IPS DF 4.7 (cell line): ENCODE measurements at regions not wholly inside any gene's neighbourhood (a gene's known extent, or its start where the extent isn't known, plus 50 kb on each side); places are given as distances from the start of the nearest gene placed in this dataset.

Source experiments
- DNase-seq: peaks from one replicate; pipeline ENCODE4 v3.0.0-alpha.2; 2013; ENCODE audit warnings: low spot score; ENCODE audit errors: extremely low read depth

GRCh38 chr17:79230576-79230975 lies 156.0 kb downstream of the ENGASE start:
- no peak for DNase-seq

DNA sequence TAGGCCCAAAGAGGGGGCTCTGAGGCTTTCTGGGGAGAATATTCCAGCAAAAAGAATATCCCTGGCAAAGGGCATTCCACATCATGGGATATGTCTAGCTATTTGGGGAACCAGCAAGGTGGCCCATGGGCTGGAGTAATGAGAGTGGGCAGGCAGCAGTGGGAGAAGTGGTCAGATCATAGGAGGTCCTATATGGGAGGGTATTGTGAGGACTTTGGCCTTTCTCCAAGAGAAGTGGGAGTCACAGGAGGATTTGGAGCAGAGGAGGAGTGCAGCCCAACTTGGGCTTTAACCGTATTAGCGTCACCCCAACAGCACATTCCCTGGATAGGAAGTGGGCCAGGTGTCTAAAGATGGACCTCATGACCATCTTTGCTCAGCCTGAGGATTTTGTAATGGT lies 151.4 kb downstream of the ENGASE start:
- DNase-seq: no peak

DNA sequence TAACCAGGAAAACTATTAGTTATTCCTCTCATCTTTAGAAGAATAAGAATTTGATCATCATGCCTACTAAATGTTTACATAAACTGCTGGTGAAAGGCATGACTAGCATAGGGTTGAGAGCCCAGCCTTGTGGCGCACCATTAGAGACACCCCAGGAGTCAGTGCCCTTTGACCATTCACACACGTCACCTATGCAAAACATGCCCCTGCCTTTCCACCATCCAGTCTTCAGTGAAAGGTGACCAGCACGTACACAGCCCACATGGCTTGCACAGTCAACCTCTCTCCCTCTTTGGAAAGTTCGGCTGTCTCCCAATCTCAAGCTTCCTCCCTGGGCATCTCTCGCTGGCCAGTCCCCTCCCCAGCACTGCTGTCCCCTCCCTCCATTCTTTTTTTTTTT lies 150.3 kb downstream of the ENGASE start:
- no peak for DNase-seq

DNA sequence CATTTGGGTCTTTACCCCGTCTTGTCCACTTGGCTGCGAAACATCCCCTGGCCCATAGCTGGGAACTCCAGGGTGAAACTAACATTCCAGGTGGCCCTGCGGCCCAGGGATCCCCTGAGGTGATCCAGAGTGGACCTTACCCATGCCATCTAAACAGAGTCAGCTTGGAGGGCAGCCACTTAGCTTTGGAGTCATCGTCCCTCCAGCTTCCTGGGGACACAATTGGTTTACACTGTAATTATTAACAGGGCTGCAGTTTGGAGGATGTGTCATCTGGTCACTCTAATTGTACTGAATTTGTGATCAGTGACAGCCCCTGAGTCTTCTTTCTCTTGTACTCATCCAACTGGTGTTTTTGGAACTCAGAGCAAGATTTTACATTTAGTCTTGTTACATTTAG lies 149.9 kb downstream of the ENGASE start:
- no peak for DNase-seq

- no peak for DNase-seq
These were observed 149.3 kb downstream of the ENGASE start for GRCh38 chr17:79223953-79224352.

DNA sequence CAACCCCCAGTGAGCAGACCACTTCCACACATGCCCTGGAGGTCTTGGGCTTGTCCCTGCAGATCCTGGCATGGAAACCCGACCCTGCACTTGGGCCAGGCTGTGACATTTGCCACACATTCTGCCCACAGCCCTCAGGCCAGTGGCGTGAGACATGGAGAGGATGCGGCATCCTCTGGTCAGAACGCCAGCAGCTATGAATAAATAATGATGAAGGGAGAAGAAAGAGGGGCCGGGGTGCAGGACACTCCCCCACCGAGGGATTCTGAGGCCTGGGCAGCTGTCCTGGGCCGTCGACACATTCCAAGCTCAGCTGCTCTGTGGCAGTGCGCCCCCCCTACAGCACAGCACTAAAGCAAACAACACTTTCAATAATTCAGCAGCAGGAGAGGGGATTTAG lies 148.8 kb downstream of the ENGASE start:
- DNase-seq: no peak

- no peak for DNase-seq
These were observed 147.0 kb downstream of the ENGASE start for GRCh38 chr17:79221597-79221996.

- no peak for DNase-seq
These were observed 146.2 kb downstream of the ENGASE start for GRCh38 chr17:79220713-79221291.

DNA sequence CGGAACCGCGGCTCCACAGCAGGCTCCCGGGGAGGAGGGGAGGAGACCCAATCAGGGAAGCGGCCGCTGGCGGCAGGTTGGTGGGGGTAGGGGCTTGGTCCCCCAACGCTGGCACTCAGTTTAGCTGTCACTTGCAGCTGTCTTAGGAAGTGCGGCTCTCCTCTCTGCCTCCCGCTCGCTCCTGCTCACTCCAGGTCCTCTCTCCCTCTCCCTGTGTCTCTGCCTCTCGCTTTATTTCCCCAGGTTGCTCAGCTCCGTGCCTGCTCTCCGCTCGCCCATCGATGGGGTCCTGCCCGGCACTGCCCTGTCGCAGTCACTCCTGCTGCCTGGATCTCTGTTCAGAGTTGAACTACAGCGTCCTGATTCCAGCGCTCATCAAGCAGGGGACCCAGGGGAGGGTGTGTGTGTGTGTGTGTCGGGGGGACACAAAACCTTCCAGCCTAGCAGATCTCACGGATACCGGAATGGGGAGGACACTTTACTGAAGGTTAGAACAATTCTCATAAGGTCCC lies 145.6 kb downstream of the ENGASE start:
- no peak for DNase-seq

DNA sequence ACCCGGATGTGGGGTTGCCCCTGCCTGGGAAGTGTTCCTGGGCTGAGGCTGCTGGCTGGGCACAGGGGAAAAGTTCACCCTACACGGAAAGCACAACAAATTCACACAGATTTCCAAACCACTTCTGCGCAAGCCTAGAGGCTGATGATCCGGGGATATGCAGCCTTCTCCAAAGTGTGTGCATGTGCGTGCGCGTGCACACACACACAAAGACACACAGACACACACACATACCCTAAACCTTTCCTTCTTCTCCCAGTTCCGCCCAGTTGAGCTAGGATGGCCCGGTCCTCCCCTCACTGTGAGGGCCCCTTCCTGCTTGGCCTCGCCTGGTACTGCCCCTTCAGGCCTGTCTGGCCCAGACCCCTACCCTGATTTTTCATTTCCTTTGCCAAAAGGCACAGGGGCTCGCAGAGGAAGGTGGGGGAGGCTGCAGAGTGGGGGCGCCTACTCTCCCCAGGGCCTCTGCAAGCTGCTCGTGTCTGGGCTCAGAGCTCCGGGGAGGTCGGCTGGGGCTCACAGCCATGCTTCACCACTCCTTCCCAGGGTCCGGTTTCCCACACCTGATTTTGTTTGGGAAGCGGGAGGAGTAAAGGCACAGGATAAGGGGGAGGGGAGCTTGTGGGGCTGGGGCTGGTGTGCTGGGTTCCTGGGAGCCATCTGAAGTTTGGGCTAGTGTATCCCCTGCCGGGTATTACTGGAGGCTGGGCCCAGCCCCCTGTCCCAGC lies 144.7 kb downstream of the ENGASE start:
- DNase-seq: no peak

GRCh38 chr17:79218825-79219200 lies 144.2 kb downstream of the ENGASE start:
- no peak for DNase-seq

- no peak for DNase-seq
These were observed 143.7 kb downstream of the ENGASE start for GRCh38 chr17:79218175-79218824.

- no peak for DNase-seq
These were observed 143.0 kb downstream of the ENGASE start for GRCh38 chr17:79217473-79218135.

DNA sequence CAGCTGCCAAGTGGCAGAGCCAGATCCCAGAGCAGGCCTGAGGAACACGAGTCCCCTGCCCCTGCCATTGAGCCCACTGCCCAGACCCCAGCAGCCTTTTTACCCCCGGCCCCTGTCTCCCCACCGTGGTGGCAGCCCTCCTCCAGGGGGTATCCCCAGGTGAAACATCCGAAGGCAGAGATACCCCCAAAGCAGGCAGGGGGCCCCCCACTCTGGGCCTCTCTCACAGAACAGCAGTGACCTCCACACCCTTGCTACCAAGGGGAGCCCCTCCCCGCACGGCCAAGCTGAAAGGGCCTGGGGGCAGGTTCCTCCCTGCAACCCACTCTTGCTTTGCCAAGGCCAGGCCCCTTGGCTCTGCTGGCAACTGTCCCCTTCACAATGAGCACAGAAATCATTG lies 142.2 kb downstream of the ENGASE start:
- no peak for DNase-seq

- no peak for DNase-seq
These were observed 141.8 kb downstream of the ENGASE start for GRCh38 chr17:79216391-79216790.

GRCh38 chr17:79215631-79216030 lies 141.0 kb downstream of the ENGASE start:
- DNase-seq: no peak

DNA sequence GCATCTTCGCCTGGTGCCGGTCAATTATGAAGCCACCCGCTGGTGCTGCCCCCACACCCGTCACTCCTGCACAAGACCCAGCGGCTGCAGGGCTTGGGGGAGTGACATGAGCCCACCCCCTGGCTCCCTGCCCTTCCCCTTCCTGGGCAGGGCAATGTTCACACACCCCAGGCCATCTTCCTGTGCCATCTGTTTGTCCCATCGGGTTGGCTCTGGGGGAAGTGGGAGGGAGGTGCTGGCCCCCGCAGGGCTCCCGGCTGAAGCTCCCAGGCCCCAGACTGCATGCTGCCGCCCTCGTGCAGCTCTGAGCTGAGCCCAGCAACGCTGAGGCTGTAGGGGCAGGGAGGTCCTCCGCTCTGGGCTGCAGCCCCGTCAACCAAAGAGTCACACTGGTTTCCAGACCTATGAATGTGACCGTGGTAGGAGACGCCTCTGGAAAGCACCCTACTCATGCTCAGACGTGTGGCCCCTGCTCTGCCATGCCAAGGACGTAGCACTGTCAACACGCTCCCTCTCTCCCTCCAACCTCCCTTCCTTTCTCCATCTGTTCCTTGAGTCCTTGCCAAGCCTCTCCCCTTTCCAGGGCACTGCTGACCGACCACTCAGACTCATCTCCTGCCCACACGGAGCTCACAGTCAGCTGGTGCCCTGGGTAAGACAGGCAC lies 140.4 kb downstream of the ENGASE start:
- DNase-seq: no peak

- no peak for DNase-seq
These were observed 139.8 kb downstream of the ENGASE start for GRCh38 chr17:79214459-79214858.

DNA sequence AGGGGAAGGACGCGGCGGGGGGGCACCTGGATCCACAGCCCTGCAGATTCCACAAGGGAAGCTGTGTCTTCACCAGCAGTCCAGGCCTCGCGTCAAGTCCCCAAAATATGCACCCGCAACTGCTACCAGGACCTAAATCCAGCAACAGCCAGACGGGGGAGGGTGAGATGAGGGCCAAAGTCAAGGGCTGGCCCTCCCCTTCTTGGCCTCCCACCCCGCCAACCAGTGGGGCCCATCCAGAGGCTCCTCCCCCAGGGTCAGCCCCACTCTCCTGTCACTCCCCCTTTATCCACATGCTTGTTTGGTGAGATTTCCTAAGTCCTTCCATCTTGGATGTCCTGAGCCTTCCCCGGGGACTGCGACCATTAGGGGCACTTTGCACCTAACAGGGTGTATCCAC lies 138.7 kb downstream of the ENGASE start:
- no peak for DNase-seq

- DNase-seq: no peak
These were observed 137.8 kb downstream of the ENGASE start for GRCh38 chr17:79212149-79213087.
